GM18870 (cell line): ENCODE measurements at regions not wholly inside any gene's neighbourhood (a gene's known extent, or its start where the extent isn't known, plus 50 kb on each side); places are given as distances from the start of the nearest gene placed in this dataset.
A peak's percentile ranks its signal among the peaks of the same experiment; 100 is the strongest.
"Not testable (repeated sequence)": the region's sequence is repeated elsewhere in the genome, so short reads cannot be mapped to it uniquely, and the experiment has no call there.

Experiments
- ATAC-seq: cut with Tn5 transposase; IDR thresholded peaks from one replicate; pipeline ENCODE4 v1.9.1; 2021; ENCODE audit warnings: moderate library complexity; ENCODE audit not compliant: unreplicated experiment

DNA sequence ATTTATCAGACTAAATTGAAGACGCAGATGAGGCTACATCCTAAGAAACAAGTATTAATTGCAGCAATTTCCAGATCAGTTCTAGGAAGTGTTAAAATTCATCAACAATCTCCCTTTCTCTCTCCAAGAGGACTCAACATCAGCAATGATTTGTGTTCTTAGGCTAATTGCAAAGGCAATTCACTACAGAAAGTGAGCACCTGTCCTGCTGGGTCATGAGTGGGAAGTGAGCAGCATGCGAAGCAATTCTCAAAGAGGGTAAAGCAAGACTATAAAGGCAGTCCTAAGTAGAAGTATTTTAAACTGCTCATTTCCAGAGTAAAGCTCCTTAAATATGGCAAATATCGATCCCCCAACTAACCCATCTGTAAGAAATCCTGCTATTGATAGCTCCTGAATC lies 1191.0 kb upstream of the ALCAM start:
- no peak for ATAC-seq

DNA sequence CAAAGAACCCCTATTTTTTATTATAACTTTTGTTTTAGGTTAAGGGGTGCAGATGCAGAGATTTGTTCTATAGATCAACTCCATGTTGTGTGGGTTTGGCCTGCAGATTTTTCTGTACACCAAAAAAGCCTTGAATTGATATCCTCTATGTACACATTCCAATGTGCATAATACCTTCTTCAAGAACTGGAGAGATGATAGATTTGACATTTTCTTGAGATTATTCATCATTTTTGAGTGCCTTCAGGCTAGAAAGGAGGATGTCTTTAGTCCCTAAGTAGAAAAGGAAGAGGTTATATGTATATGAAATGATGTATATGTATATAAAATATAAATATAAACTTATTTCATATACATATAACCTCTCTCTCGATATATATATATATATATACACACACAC lies 1190.0 kb upstream of the ALCAM start:
- no peak for ATAC-seq

DNA sequence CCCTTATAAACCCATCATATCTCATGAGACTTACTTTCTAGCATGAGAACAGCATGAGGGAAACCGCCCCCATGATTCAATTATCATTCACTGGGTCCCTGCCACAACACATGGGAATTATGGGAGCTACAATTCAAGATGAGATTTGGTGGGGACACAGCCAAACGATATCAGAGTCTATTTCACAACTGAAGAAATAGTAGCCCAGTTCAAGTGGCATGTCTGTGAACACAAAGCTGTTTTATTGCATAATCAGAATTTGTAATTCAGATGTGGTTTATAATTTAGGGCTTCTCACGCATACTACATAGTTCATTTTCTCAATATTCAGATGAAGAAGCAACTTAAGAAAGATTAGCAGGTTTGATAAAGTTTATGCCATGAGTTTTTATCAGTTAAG lies 1188.0 kb upstream of the ALCAM start:
- ATAC-seq, result no peak

DNA sequence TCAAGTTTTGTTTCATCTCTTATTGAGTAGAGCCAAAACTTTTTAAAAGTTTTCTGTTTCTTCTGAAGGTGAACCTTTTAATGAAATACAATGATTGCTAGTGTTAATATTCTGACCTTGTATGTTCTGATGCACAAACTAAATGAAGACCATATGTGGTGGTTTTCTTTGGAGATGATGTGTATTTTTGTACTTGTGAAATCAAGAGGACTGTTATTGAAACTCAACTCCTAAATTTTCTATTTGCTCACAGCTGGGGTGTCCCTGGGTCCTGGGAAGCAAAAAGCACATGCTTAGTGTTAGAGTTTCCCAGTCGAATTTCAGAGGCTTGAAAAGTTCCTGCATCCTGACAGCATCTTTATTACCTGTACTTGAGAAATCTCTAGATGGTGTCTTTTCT lies 1185.8 kb upstream of the ALCAM start:
- ATAC-seq, result no peak

DNA sequence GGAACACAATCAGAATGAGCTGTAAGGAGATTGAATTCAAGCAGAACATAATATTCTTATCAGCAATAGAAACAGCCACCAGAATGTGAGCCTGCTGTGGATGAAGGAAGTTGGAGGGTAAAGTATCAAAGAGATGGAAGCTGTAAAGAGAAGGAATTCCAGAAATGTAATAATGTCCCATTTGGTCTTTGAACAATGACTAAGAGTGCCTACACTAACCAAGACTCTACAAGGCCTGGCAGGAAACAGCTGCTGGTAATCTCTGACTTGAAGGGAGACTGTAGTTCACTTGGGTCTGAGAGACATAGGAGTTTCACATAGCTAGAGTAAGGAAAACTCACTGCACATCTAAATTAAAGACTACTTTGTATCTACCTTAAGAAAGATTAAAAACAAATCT lies 1176.0 kb upstream of the ALCAM start:
- no peak for ATAC-seq

DNA sequence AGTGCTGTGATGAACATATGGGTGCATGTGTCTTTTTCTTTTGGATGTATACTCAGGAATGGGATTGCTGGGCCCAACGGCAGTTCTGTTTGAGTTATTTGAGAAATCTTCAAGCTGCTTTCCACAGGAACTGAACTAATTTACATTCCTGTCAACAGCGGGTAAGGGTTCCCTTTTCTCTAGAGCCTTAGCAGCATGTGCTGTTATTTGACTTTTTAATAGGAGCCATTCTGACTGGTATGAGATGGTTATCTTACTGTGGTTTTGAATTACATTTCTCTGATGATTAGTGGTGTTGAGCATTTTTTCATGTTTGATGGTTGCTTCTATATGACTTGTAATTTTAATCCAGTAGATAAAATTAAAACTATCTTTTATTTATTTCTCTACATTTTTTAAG lies 1168.6 kb upstream of the ALCAM start:
- no peak for ATAC-seq

DNA sequence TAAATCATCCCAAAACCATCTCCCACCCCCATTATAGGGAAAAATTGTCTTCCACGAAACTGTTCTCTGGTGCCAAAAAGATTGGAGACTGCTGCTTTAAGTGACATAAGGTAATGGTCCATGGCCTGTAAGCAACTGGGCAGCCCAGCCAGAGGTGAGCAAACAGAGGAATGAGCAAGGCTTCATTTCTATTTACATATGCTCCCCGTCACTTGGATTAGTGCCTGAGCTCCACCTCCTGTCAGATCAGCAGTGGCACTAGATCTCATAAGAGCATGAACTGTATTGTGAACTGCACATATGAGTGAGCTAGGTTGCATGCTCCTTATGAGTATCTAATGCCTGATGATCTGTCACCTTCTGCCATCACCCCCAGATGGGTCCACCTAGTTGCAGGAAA lies 1159.8 kb upstream of the ALCAM start:
- no peak for ATAC-seq

DNA sequence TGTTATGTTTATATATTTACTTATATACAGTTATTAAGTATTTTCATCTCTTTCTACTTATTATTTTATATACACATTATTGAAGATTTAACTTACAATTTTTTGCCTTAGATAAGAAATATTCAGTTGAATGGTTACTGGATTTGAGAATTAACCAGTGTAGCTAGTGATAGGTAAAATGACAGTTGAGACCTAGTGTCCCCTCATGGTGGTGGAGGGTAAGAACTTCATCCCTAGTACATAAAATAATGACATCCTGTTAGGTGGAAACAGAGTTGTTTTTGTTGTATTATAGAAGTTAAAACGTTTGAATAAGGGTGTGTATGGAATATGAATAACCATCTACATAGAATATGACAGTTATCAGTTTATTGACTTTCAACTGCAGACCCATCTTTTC lies 1152.4 kb upstream of the ALCAM start:
- ATAC-seq, result no peak

DNA sequence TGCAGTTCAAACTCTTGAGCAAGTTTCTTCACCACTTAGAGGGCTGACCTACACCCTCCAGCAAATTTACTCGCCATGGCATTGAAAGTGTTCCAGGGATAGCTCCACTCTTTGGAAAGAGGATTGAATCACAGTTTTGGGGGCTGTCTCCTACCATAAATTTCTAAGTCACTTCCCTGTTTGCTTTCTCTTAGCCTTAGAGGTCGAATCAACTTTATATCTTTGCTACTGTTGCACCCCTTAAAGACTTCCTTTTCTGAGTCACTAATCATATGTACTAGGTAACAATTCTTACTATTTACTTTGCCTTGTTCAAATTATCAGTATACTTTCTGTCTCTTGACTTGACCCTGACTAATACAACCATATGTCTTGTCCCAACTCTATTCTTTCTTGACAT lies 1151.8 kb upstream of the ALCAM start:
- ATAC-seq, result no peak

DNA sequence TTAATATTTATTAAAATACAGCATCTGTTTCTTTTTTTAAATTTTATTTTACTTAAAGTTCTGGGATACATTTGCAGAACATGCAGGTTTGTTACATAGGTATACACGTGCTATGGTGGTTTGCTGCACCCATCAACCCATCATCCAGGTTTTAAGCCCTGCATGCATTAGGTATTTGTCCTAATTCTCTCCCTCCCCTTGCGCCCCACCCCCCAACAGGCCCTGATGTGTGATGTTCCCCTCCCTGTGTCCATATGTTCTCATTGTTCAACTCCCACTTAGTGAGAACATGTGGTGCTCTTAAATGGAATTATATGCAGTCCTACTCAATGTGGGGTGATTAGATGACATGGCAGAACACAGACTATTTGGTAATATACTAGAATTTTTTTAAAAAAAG lies 1147.7 kb upstream of the ALCAM start:
- not testable (repeated sequence) for ATAC-seq

DNA sequence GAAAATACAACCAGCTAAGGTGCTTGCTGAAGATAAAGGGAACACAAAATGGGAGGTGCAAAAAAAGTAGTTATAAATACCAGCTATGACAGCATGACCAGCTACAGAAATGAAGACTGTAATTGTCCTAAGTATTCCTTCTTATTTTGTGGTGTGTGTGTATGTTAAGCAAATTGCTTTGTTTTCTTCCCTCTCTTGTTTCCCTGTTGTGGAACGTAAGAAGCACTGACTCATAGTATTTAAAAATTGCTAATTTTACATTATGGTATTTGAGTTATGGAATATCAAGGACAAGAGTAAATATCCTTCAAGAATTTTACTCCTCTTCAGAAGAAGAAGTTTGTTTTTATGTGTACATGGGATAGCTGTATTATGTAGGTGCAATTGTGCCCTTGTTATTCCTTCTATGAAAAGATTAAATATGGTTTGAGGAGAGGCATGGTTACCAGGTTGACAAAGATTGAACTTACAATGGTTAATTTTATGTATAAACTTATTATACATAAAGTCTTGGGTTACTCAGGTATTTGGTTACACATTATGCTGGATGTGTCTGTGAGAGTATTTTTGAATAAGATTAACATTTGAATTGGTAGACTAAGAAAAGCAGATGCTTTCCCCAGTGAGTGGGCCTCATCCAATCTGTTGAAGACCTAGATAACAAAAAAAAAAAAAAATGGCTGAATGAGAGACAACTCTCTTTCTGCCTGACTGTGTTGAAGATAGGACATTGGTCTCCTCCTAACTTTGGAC lies 1132.1 kb upstream of the ALCAM start:
- ATAC-seq, result no peak

DNA sequence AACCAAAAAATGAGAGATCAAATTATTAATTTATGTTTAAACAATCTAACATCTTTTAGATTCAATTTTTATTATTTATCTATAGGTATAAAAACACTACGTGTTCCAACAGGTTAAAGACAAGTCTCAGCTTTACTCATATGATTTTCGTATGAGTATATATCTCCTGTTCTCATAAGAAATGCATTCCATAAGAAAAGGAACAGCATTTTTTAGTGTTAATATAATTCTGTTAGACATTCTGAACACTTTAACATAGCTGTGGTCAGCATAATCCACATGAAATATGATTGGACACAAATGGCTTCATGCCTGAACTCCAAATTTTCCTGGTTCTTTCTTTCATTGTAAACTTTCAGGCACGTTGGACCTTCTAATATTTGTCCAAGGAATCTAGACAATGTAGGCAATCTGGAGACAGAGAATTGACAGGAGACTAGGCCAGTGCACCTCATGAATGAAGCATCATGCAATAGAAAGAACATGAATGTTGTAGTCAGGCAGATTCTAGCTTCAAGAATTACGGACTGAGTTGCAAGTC lies 1122.0 kb upstream of the ALCAM start:
- ATAC-seq, result no peak

DNA sequence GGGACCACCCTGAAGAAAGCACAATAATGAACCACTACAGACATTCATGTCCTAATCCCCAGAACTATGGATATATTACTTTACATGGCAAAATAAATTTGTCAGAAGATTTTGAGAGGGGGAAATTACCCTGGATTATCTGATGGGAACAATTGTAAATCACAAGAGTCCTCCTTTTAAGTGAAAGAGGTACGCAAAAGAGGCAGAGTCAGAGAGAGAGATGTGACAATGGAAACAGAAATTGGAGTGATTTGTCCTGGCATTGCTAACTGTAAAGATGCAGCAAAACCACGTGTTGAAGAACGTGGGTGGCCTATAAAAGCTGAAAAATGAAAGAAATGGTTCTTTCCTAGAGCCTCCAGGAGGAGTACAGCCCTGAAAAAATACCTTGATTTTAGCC lies 1121.4 kb upstream of the ALCAM start:
- no peak for ATAC-seq

DNA sequence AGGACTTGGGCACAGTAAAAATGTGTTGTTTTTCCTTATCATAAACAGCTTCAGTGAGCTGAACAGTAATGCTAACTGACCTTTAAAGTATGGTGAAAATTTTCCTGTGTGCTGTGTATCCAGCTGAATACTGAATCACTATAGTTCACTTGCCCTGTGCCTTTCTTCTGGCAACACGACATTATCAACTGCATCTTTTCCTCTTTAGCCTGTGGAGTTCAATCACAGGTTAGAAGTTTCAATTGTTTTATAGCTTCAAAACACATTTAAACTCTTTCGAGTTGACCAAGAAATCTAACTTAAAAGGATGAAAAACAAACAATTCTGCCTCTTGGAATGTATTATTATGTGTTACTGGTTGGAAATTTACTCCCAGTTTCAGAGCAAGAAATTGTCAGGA lies 1120.7 kb upstream of the ALCAM start:
- no peak for ATAC-seq

DNA sequence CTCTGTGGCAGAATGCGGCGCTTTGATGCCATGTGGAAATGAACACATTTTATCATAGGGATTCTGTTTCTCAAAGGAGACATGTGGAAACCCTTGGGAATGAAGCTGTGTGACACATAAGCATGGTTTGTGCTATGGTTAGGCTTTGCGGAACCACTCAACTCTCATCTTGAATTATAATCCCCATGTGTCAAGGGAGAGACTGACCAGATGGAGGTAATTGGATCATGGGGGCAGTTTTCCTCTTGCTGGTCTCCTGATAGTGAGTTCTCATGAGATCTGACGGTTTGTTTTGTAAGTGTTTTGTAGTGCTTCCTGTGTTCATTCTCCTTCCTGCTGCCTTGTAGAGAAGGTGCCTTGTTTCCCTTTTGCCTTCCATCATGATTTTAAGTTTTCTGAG lies 1109.2 kb upstream of the ALCAM start:
- no peak for ATAC-seq

DNA sequence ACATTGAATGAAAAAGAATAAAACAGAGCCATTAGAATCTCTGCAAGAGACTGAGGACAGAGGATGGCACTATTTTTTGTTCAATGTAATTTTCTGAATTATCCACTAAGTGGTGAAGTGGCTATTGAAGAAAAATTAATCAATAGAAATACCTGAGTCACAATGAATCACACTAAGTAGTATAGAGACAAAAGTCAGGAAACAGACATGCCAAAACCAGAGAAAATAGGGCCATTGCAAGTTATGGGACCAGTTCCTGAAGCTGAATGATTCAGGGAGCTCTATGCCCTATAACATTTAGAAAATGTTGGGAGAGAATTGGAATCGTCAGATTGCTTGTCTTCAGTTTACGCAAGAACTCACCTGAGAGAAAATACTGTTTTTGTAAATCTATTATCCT lies 1103.2 kb upstream of the ALCAM start:
- ATAC-seq, result no peak

DNA sequence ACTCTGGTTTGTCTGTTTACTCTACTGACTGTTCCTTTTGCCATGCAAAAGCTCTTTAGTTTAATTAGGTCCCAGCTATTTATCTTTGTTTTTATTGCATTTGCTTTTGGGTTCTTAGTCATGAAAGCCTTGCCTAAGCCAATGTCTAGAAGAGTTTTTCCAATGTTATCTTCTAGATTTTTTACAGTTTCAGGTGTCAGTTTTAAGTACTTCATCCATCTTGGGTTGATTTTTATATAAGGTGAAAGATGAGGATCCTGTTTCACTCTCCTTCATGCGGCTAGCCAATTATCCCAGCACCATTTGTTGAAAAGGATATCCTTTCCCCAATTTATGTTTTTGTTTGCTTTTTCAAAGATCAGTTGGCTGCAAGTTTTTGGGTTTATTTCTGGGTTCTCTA lies 1100.5 kb upstream of the ALCAM start:
- not testable (repeated sequence) for ATAC-seq

DNA sequence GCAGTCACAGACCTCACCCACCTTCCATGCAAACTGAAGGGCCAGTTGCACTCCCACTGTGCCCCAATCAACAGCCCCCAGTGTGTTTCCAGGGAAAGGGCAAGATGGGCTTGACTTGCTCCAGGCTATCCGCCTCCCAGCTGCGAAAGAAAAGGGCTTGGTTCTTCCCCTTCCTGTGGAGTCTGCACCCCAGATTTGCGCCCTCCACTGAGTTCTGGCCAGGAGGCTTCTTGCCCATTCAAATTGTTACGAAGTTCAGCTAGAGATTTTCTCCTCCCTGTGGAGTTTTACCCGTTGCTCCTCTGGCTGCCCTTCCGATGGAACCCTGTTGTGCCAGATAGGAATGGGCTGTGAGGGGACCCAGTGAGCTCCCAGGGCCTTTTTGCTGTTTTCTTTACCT lies 1096.9 kb upstream of the ALCAM start:
- no peak for ATAC-seq

DNA sequence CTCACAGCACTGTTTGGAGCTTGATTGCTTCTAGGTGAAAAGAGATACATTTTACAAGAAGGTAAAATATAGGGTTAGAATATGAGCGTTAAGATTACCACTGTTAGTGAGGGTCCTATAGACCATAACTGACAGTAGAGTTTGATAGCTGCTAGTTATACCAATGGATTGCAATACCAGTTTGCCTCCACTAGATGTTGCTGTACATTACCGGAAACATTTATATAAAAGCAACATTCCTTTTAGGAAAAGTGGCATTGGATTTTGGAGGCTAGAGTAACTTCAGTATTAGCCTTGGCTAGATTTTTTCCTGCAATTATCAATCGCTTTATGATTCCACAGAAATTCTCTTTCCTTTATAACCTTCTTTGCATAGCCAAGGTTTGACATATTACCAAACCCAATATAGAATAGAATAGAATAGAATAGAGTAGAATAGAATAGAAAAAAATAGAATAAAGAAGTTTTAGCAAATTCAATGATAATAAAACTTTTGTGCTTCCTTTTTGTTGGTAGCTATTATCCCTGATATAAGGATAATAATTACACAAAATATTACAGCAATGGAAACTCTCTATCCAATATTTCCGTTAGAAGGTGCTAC lies 1093.6 kb upstream of the ALCAM start:
- ATAC-seq, result peak; percentile 89

DNA sequence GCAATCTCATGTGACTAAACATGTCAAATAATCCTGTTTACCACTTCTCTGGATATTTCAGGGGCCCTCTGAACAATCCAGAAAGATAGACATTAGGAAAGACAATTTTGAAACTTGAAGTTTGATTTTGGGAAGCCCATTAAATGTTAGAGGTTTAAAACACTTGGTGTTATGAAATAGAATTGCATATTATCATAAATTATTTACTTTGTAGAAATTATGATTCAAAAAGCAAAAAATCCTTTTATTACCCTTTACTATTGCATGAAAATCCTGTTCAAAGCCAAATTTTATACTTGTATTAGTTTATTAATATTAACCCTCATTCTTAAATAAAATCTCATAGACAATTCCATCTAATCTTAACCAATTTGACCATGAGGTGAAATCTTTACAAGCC lies 1091.5 kb upstream of the ALCAM start:
- no peak for ATAC-seq

DNA sequence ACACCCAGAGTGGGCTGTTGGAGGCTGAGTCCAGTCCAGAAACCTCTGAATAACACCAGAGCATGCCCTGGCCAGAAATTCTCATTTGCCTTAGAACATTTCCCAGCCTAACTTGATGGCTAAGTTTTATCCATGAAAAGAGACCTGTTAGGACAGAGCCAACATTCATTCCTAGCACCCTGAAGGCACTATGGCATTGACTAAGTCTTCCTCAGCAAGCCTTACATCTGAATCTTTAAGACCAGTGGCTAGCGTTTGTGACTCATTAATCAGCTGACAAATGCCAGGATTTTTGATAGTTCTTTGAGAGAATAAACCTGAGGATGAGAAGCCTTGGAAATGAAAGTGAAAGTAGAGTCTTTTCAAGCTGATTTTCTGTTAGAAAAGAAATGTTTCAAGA lies 1087.1 kb upstream of the ALCAM start:
- no peak for ATAC-seq

DNA sequence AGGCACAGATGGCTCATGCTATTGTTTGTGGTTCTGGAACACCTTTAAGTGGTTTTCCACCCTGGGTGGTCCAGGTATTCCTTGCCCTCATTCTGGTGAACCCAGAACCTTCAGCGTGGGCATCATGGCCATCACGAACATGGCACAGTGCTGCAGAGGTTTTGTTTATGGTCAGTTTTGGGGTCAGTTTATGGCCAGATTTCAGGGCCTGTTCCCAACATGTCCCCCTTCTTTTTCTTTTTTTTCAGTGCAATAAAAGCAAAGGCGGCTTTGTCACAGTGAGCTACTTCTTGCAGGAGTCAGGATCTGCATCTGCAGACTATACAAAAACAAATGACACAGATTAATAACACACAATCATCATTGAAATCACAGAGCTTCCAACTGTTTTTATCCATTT lies 1085.0 kb upstream of the ALCAM start:
- no peak for ATAC-seq

DNA sequence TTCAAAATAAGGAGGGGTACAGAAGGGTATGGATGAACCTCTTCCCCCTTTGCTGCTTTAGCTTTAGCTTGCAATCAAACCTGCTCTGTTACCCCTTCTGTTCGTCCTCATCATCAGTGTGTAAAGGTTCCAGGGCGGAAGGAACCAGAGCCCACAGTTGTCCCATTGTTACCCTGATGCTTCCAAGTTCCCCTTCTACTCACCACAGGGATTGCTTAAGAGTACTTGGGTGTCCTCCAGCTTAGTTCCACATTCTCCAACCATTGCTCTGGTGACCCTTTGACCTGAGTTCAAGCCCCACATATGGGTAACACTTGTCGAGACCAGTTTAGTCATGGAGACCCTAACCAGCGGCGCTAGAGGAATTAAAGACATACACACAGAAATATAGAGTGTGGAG lies 1080.1 kb upstream of the ALCAM start:
- ATAC-seq, result no peak
